ENCODE measurements at regions not wholly inside any gene's neighbourhood (a gene's known extent, or its start where the extent isn't known, plus 50 kb on each side); places are given as distances from the start of the nearest gene placed in this dataset.

DNA sequence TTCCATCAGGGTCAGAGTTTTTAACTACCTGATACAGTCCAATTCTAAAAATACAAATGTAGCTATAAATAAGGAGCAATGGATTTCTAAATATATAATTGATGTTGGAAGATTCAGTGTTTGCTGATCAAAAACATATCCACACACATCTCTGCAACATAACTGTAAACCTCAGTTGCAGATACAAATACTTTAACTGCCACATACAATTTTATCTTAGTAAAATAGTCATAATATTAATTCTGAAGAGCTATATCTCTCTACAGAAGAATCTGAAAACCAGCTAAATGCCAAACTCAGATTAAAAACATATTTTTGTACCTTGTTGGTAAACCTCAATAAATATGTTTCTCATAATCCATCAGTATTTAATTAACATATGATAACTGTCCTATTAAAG lies 674.3 kb upstream of the INTU start:
- H3K27ac ChIP-seq (ENCODE audit: insufficient read depth, low read depth, low read length), result no peak overlapping the region
- no peaks in the 10 kb centered on the region for H3K79me2 ChIP-seq (ENCODE audit: control insufficient read depth, insufficient read depth, low read length)
- no peak overlapping the region for H3K4me3 ChIP-seq (replicated peaks in 1 of 3; ENCODE audit: insufficient read depth in 1 of 3, low read depth in 1 of 3, low read length in 3 of 3)
- TF ChIP-seq POLR2A (IDR thresholded peaks at IDR 0.05; ENCODE audit: low read depth, low read length) (no peak), FOS (IDR thresholded peaks at IDR 0.05; ENCODE audit: borderline replicate concordance, insufficient read depth, low read length) (no peak)
- TF ChIP-seq, protein P1, sequence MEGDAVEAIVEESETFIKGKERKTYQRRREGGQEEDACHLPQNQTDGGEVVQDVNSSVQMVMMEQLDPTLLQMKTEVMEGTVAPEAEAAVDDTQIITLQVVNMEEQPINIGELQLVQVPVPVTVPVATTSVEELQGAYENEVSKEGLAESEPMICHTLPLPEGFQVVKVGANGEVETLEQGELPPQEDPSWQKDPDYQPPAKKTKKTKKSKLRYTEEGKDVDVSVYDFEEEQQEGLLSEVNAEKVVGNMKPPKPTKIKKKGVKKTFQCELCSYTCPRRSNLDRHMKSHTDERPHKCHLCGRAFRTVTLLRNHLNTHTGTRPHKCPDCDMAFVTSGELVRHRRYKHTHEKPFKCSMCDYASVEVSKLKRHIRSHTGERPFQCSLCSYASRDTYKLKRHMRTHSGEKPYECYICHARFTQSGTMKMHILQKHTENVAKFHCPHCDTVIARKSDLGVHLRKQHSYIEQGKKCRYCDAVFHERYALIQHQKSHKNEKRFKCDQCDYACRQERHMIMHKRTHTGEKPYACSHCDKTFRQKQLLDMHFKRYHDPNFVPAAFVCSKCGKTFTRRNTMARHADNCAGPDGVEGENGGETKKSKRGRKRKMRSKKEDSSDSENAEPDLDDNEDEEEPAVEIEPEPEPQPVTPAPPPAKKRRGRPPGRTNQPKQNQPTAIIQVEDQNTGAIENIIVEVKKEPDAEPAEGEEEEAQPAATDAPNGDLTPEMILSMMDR (IDR thresholded peaks at IDR 0.05; ENCODE audit: extremely low read depth in 1 of 2, insufficient read depth in 1 of 2, low read depth in 1 of 2, low read length in 2 of 2), result no peak
- H4K20me1 ChIP-seq (replicated peaks; ENCODE audit: control insufficient read depth, extremely low read depth, insufficient read depth, low read length), result no peaks in the 10 kb centered on the region
- intact Hi-C loops (cut with micrococcal nuclease) (no loop called here), dilution Hi-C loops (cut with MboI; ENCODE audit: extremely low pct_ligation_motif_present, low sequenced_read_pairs) (no loop called here)
- no peaks in the 10 kb centered on the region for H3K9me3 ChIP-seq (replicated peaks; ENCODE audit: control insufficient read depth, insufficient read depth, low read length)
- H3K9ac ChIP-seq (replicated peaks; ENCODE audit: extremely low read depth, insufficient read depth, low read length), result no peak overlapping the region
- no peaks in the 10 kb centered on the region for H3K36me3 ChIP-seq (ENCODE audit: control insufficient read depth in 2 of 2, extremely low read depth in 1 of 2, insufficient read depth in 2 of 2, low read length in 2 of 2)
- no TSS peak for BruUV-seq (replicated peaks)
- H3K4me1 ChIP-seq (ENCODE audit: control insufficient read depth, extremely low read depth, insufficient read depth, low read length), result no peaks in the 10 kb centered on the region
- ChIA-PET CTCF (interaction anchor here (0.8 to 1.7 kb wide), 4 partner anchors 328 to 1644 kb away, joined by 4 to 7 read pairs (median 4); no protein-coding TSS in a partner anchor), POLR2A (no interaction called here)
- no peaks in the 10 kb centered on the region for H3K9me1 ChIP-seq (replicated peaks; ENCODE audit: control insufficient read depth, extremely low read depth, insufficient read depth, low read length)
- H3K4me2 ChIP-seq (ENCODE audit: insufficient read depth, low read length), result no peak overlapping the region
- no peaks in the 10 kb centered on the region for H3K27me3 ChIP-seq (ENCODE audit: control insufficient read depth in 2 of 2, insufficient read depth in 2 of 2, low read length in 2 of 2)
- FAIRE-seq (no peak), DNase-seq (ENCODE audit: low read depth, low spot score) (no peak)
- no peak overlapping the region for H2AFZ ChIP-seq (ENCODE audit: low read depth, low read length)

DNA sequence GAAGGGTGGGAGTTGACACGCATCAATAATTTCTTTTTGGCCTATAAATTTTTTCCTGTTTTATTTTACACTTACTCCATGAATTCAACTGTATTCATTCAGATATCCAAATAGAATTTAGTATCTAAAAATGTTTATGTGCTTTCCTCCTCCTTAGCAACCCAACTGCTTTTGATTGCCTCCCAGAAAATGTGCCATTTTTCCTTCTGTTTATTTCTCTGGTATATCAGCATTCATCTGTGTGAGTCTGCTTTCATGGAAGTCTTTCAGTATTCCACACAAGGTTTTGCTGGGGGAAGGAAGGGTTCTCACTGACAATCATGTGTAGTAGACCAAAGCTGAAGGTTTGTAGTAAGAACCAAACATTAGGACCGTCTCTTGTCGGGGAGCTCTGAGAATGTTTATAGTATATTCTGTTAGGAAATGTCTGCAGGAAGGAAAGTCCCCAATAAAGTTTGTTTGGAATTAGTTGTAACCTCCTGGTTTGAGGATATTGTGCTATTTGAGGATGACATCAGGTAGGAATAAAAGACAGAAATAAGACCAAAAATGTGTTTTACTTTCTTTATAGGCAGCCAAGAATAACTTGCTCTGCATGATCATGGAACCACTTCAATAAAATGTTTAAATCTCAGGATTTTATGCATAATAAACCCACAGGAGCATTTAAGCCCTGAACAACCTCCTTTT lies 673.6 kb upstream of the INTU start:
- Histone ChIP-seq H3K4me1 (ENCODE audit: control insufficient read depth, extremely low read depth, insufficient read depth, low read length) (no peaks in the 10 kb centered on the region), H3K36me3 (ENCODE audit: control insufficient read depth in 2 of 2, extremely low read depth in 1 of 2, insufficient read depth in 2 of 2, low read length in 2 of 2) (no peaks in the 10 kb centered on the region), H3K4me2 (ENCODE audit: insufficient read depth, low read length) (no peak overlapping the region), H3K27ac (ENCODE audit: insufficient read depth, low read depth, low read length) (no peak overlapping the region), H3K27me3 (ENCODE audit: control insufficient read depth in 2 of 2, insufficient read depth in 2 of 2, low read length in 2 of 2) (no peaks in the 10 kb centered on the region), H2AFZ (ENCODE audit: low read depth, low read length) (no peak overlapping the region), H3K9ac (replicated peaks; ENCODE audit: extremely low read depth, insufficient read depth, low read length) (no peak overlapping the region), H3K4me3 (replicated peaks in 1 of 3; ENCODE audit: insufficient read depth in 1 of 3, low read depth in 1 of 3, low read length in 3 of 3) (no peak overlapping the region), H4K20me1 (replicated peaks; ENCODE audit: control insufficient read depth, extremely low read depth, insufficient read depth, low read length) (no peaks in the 10 kb centered on the region), H3K9me1 (replicated peaks; ENCODE audit: control insufficient read depth, extremely low read depth, insufficient read depth, low read length) (no peaks in the 10 kb centered on the region), H3K79me2 (ENCODE audit: control insufficient read depth, insufficient read depth, low read length) (no peaks in the 10 kb centered on the region), H3K9me3 (replicated peaks; ENCODE audit: control insufficient read depth, insufficient read depth, low read length) (no peaks in the 10 kb centered on the region)
- DNase-seq (ENCODE audit: low read depth, low spot score) (no peak), FAIRE-seq (no peak)
- intact Hi-C loops (cut with micrococcal nuclease), result no loop called here
- BruUV-seq (replicated peaks), result no TSS peak
- dilution Hi-C loops (cut with MboI; ENCODE audit: extremely low pct_ligation_motif_present, low sequenced_read_pairs), result no loop called here
- TF ChIP-seq JUN (IDR thresholded peaks at IDR 0.05; ENCODE audit: borderline replicate concordance, insufficient read depth, insufficient read length, low read depth) (no peak), POLR2A (IDR thresholded peaks at IDR 0.05; ENCODE audit: low read depth, low read length) (no peak), EZH2 (IDR thresholded peaks at IDR 0.05; ENCODE audit: borderline replicate concordance, low read depth, low read length, severe bottlenecking) (no peak), FOS (IDR thresholded peaks at IDR 0.05; ENCODE audit: borderline replicate concordance, insufficient read depth, low read length) (no peak), POLR2AphosphoS5 (IDR thresholded peaks at IDR 0.05; ENCODE audit: insufficient read depth, low read depth, low read length) (no peak), GATA2 (IDR thresholded peaks at IDR 0.05; ENCODE audit: insufficient read depth, insufficient read length, low read depth, low read length) (no peak), MYC (IDR thresholded peaks at IDR 0.05; ENCODE audit: low read depth, low read length) (no peak)
- TF ChIP-seq, protein P2, sequence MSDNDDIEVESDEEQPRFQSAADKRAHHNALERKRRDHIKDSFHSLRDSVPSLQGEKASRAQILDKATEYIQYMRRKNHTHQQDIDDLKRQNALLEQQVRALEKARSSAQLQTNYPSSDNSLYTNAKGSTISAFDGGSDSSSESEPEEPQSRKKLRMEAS (IDR thresholded peaks at IDR 0.05; ENCODE audit: insufficient read depth, insufficient read length), result no peak
- ChIA-PET CTCF (no interaction called here), POLR2A (no interaction called here)
